ENCODE measurements at regions not wholly inside any gene's neighbourhood (a gene's known extent, or its start where the extent isn't known, plus 50 kb on each side); places are given as distances from the start of the nearest gene placed in this dataset.
A peak's percentile ranks its signal among the peaks of the same experiment; 100 is the strongest.

DNA sequence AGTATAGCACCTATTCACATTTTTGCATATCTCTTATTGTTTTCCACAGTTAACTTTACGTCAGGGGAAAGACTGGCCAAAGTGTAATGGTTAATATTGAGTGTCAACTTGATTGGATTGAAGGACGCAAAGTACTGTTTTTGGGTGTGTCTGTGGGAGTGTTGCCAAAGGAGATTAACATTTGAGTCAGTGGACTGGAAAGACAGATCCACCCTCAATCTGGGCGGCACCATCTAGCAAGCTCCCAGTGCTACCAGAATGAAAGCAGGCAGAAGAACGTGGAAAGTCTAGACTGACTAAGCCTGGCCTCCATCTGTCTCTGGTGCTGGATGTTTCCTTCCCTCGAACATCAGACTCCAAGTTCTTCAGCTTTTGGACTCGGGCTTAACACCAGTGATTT, 1900.7 kb upstream of the RAG2 start:
- no peaks in the 10 kb centered on the region for H4K20me1 ChIP-seq (ENCODE audit: insufficient read depth, low read length)
- H3K4me3 ChIP-seq (ENCODE audit: insufficient read depth, low read length) = no peak overlapping the region
- no peak for DNase-seq (ENCODE audit: insufficient read length, low spot score, missing footprints)
- H3K36me3 ChIP-seq (ENCODE audit: insufficient read depth, low read length) = no peaks in the 10 kb centered on the region
- H3K27ac ChIP-seq (ENCODE audit: low read depth, low read length) = no peak overlapping the region
- no peak overlapping the region for H2AFZ ChIP-seq (ENCODE audit: low read length)
- H3K4me1 ChIP-seq (ENCODE audit: insufficient read depth, low read length) = no peaks in the 10 kb centered on the region
- H3K27me3 ChIP-seq (ENCODE audit: insufficient read depth, low read length) = no peaks in the 10 kb centered on the region
- H3K9me3 ChIP-seq (ENCODE audit: low read depth, low read length) = no peaks in the 10 kb centered on the region
- H3K79me2 ChIP-seq (ENCODE audit: insufficient read depth, low read length) = no peaks in the 10 kb centered on the region
- no peak overlapping the region for H3K4me2 ChIP-seq (ENCODE audit: insufficient read depth, low read length)
- TF ChIP-seq, protein P1, sequence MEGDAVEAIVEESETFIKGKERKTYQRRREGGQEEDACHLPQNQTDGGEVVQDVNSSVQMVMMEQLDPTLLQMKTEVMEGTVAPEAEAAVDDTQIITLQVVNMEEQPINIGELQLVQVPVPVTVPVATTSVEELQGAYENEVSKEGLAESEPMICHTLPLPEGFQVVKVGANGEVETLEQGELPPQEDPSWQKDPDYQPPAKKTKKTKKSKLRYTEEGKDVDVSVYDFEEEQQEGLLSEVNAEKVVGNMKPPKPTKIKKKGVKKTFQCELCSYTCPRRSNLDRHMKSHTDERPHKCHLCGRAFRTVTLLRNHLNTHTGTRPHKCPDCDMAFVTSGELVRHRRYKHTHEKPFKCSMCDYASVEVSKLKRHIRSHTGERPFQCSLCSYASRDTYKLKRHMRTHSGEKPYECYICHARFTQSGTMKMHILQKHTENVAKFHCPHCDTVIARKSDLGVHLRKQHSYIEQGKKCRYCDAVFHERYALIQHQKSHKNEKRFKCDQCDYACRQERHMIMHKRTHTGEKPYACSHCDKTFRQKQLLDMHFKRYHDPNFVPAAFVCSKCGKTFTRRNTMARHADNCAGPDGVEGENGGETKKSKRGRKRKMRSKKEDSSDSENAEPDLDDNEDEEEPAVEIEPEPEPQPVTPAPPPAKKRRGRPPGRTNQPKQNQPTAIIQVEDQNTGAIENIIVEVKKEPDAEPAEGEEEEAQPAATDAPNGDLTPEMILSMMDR (IDR thresholded peaks at IDR 0.05; ENCODE audit: extremely low read depth, low read depth, low read length) = no peak

DNA sequence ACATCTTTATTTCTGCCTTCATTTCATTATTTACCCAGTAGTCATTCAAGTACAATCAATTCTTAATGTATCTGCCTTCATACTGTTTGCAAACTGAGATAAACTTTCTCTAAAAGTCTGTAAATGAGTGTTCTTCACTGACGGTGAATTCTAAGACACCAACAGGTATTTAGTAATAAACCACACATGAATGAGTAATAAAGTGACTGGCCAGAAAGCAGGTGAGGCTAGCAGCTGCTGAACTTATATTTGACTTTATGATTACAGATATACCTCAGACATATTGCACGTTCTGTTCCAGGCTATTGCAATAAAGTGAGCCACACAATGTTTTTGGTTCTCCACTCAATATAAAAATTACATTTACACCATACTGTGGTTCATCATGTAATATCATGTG, 1894.0 kb upstream of the RAG2 start:
- H4K20me1 ChIP-seq (ENCODE audit: insufficient read depth, low read length) = no peaks in the 10 kb centered on the region
- H3K27me3 ChIP-seq (ENCODE audit: insufficient read depth, low read length) = no peaks in the 10 kb centered on the region
- no peaks in the 10 kb centered on the region for H3K36me3 ChIP-seq (ENCODE audit: insufficient read depth, low read length)
- no peaks in the 10 kb centered on the region for H3K9me3 ChIP-seq (ENCODE audit: low read depth, low read length)
- H3K27ac ChIP-seq (ENCODE audit: low read depth, low read length) = no peak overlapping the region
- no peak overlapping the region for H3K4me2 ChIP-seq (ENCODE audit: insufficient read depth, low read length)
- H3K79me2 ChIP-seq (ENCODE audit: insufficient read depth, low read length) = no peaks in the 10 kb centered on the region
- TF ChIP-seq, protein P1 (IDR thresholded peaks at IDR 0.05; ENCODE audit: extremely low read depth, low read depth, low read length) = no peak
- H3K4me1 ChIP-seq (ENCODE audit: insufficient read depth, low read length) = no peaks in the 10 kb centered on the region
- DNase-seq (ENCODE audit: insufficient read length, low spot score, missing footprints) = peak; percentile 19
- H2AFZ ChIP-seq (ENCODE audit: low read length) = no peak overlapping the region
- H3K4me3 ChIP-seq (ENCODE audit: insufficient read depth, low read length) = no peak overlapping the region

DNA sequence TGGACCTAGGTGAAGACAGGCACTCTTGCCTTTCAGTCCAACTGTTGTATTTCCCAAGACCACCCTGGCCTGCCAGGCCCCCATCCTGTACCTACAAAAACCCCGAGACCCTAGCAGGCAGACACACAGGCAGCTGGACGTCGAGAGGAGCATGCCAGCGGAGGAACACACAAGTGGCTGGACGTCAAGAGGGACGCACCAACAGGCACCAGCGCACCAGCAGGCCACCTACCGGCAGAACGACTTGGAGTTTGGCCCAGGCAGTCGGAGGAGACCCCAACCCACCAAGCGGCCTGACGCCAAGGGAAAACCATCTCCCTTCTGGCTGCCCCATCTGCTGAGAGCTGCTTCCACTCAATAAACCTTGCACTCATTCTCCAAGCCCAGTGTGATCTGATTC, 1883.4 kb upstream of the RAG2 start:
- TF ChIP-seq, protein P1 (IDR thresholded peaks at IDR 0.05; ENCODE audit: extremely low read depth, low read depth, low read length) = no peak
- H3K79me2 ChIP-seq (ENCODE audit: insufficient read depth, low read length) = no peaks in the 10 kb centered on the region
- H3K9me3 ChIP-seq (ENCODE audit: low read depth, low read length) = no peaks in the 10 kb centered on the region
- DNase-seq (ENCODE audit: insufficient read length, low spot score, missing footprints) = no peak
- no peaks in the 10 kb centered on the region for H3K4me1 ChIP-seq (ENCODE audit: insufficient read depth, low read length)
- H3K27ac ChIP-seq (ENCODE audit: low read depth, low read length) = no peak overlapping the region
- H3K36me3 ChIP-seq (ENCODE audit: insufficient read depth, low read length) = no peaks in the 10 kb centered on the region
- no peak overlapping the region for H2AFZ ChIP-seq (ENCODE audit: low read length)
- no peak overlapping the region for H3K4me2 ChIP-seq (ENCODE audit: insufficient read depth, low read length)
- H3K27me3 ChIP-seq (ENCODE audit: insufficient read depth, low read length) = no peaks in the 10 kb centered on the region
- no peak overlapping the region for H3K4me3 ChIP-seq (ENCODE audit: insufficient read depth, low read length)
- no peaks in the 10 kb centered on the region for H4K20me1 ChIP-seq (ENCODE audit: insufficient read depth, low read length)

DNA sequence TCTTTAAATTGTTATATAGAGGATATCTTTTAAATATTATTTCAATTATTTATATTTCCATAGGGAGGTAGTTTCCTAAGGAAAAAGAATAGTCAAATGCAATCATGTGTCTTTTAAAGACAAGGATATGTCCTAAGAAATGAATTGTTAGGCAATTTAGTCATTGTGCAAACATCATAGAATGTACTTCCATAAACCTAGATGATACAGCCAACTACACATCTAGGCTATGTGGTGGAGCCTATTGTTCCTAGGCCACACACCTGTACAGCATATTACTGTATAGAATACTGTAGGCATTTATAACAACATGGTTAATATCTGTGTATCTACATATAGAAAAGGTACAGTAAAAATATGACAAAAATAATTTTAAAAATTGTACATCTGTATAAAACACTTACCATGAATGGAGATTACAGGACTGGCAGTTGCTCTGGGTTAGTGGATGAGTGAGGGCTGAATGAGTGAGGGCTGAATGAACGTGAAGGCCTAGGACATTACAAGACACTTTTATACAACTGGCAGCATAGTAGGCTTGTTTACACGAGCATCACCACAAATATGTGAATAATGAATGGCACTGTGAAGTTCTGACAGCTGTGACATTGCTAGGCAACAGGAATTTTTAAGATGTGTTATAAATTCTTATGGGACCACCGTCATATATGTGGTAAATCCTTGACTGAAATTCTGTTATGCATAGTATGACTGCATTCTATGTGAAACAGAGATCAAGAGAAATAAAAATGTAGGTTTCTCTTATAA, 1879.0 kb upstream of the RAG2 start:
- H3K4me3 ChIP-seq (ENCODE audit: insufficient read depth, low read length) = no peak overlapping the region
- H3K27me3 ChIP-seq (ENCODE audit: insufficient read depth, low read length) = no peaks in the 10 kb centered on the region
- H3K79me2 ChIP-seq (ENCODE audit: insufficient read depth, low read length) = no peaks in the 10 kb centered on the region
- H3K27ac ChIP-seq (ENCODE audit: low read depth, low read length) = no peak overlapping the region
- TF ChIP-seq, protein P1 (IDR thresholded peaks at IDR 0.05; ENCODE audit: extremely low read depth, low read depth, low read length) = no peak
- no peak overlapping the region for H3K4me2 ChIP-seq (ENCODE audit: insufficient read depth, low read length)
- DNase-seq (ENCODE audit: insufficient read length, low spot score, missing footprints) = no peak
- no peaks in the 10 kb centered on the region for H3K9me3 ChIP-seq (ENCODE audit: low read depth, low read length)
- no peaks in the 10 kb centered on the region for H3K4me1 ChIP-seq (ENCODE audit: insufficient read depth, low read length)
- H4K20me1 ChIP-seq (ENCODE audit: insufficient read depth, low read length) = no peaks in the 10 kb centered on the region
- no peak overlapping the region for H2AFZ ChIP-seq (ENCODE audit: low read length)
- no peaks in the 10 kb centered on the region for H3K36me3 ChIP-seq (ENCODE audit: insufficient read depth, low read length)

All from osteoblast (primary cell).